Hematopoietic multipotent progenitor cell treated with erythropoietin and hydrocortisone succinate and interleukin-3 and kit ligand, for 4 days (in vitro differentiated cells): ENCODE measurements at regions not wholly inside any gene's neighbourhood (a gene's known extent, or its start where the extent isn't known, plus 50 kb on each side); places are given as distances from the start of the nearest gene placed in this dataset.
A peak's percentile ranks its signal among the peaks of the same experiment; 100 is the strongest.

Source experiments
- DNase-seq: peaks from one replicate; pipeline ENCODE4 v3.0.0-alpha.2; 2015

DNA sequence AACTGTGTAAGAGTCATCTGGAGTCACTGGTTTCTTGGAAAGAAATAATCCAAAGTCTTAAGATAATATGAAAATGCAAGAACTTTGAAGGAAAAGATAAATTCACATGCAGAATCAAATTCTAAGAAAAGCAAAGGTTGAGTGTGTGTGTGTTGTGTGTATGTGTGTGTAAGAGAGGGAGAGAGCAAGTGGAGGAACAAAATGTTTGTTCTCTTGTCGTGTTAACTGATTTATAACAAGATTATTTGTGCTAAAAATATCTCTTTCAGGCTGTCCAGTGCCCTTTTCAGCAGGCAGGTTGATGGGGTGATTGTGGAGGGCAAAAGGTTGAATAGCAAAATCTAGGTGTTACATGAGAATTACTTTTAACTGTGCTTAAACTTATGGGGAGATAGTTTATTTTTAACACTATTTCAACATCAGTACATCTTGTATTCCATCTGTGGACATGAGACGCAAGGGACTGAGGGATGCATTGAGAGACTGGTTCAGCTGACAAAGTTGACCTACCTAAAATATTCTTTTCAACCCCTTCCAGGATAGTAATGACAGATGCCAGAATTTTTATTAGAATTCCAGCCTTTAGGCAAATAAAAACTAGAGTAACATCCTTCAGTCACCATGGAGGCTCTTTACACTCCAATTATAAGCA is 342.4 kb upstream of the CD180 start:
- no peak for DNase-seq

DNA sequence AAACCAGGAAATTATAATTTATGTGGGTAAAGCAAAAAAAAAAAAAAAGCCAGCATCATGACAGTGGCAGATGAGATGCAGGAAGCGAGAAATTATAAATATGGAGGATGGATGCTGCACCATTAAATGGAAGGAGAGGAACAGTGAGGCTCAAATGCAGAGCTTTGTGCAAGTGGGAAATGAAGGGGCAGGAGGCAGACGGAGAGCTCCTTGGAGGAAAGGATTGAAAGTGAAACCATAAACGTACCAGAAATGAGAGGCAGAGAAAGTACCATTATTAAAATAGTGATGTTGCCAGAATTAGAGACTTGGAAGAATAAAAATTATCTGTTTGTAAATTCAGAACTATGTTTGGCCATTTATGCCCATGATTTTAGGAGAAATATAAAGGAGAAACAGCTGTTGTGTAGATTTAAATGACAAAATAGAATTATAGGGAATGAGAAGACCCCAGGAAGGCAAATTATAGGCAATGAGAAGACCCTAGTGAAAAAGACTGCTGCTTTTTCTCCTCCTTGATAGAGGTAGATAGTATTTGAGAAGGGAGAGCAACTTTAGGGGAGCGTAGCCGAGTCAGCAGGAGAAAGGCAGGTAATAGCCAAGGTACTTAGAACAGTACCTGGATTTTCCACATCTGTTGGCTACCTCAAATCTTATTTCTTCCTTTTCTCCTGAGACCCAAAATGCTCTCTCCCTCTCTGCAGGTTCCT is 341.0 kb upstream of the CD180 start:
- peak; percentile 15 for DNase-seq

DNA sequence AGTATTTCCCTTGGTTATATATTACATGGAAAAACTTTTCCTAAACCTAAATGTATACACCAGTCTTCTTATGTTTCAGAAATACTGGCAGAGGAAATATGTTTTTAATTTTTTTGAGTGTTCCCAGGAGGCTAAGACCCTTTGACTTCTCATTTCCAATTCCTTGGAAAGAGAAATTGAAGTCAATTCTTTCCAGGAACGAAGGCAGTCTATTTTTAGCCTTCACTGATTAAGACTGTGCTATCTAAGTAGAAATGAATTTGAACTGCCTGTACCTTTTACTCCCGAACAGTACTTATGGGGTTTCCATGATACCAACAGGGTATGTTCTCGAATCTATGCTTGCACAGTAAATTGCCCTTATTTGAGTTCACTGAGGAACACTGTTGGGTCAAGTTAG is 340.3 kb upstream of the CD180 start:
- DNase-seq = no peak

DNA sequence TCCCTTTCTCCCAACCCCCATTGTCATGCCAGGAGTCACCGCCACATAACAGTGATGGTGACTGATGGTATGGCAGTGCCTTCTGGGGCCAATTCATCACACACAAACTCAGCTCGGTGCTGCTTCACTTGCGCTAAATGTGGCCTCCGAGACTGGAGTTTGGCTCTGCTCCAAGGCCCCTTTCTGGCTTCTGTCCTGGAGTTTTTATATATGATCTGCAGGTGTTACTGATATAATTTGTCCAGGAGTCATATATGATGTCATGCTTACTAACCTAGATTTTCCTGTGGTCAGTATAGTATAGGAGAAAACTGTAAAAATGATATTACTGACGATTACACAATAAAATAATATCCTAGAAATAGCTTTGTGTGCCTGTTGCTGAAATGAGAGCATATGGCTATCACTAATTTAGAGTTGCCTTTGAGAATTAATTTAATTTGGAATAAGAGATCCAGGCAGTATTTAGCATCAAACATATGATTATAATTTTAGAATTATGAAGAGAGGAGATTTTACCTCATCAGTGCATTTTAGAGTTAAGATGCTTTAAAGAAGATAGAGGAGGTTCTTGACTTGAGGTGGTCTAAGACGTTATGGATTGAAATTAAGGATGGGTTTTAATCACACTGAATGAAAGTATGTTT is 334.1 kb upstream of the CD180 start:
- no peak for DNase-seq

DNA sequence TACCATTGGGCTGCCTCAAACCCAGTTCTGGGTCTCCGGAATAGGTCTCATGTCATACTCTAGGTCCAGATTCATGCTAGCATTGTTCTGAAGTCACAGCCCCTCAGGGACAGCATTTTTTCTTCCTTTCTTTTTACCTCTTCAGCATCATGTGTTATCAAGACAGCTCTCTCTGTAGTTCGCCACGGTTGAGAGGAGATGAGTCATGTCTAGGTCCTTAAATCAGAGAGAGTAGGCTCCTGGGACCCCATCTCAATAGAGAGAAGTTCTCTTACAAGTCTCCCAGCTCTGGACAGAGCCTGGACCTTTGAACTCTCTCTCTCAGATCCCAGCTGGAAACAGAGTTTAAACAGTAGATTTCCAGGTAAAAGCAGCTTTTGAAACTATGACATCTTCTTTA is 332.4 kb upstream of the CD180 start:
- no peak for DNase-seq

DNA sequence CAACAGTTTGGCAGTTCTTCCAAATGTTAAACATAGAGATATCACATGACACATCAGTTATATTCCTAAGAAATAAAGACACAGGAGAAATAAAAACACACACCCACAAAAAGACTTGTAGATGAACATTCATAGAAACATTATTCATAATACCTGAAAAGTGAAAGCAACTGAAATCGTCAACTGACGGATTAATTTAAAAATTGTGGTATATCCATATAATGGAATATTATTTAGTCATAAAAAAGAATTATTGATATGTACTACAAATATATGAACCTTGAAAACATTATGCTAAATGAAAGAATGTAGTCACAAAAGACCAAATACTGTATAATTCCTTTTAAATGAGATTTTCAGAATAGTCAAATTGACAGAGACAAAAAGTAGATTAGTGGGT is 330.2 kb upstream of the CD180 start:
- DNase-seq = no peak

DNA sequence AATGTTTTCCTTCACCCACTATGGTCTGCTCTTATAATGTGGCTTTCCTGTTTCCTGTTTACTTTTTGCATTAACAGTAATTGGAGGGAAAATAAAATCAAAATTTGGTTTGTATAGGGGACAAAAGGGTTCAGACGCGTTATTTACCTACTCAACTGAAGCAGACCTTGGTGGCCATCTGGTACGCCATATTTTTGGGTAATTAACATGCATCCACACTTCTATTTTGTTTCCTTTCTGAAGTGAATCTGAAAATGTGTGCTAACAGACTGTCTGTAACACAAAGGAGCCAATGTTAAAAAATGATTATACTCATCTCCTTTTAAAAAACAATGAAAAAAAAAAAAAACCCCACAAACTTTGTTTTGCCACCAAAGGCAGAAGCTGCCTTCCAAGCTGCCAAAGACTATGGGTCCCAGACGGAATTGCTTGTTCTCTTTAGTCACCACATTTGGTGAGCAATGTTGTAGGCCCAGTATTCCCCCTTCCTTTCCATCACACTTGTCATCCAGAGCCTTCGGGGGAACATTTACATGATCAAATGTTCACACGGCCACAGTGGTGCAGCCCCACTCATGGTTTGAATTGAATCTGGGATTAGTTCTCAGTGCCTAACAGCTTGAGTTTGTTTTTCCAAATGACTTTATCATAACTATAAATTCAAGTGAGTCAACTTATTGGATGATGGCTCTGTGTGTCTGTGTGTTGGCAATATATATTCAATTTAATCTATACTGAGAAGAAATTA is 323.7 kb upstream of the CD180 start:
- no peak for DNase-seq

DNA sequence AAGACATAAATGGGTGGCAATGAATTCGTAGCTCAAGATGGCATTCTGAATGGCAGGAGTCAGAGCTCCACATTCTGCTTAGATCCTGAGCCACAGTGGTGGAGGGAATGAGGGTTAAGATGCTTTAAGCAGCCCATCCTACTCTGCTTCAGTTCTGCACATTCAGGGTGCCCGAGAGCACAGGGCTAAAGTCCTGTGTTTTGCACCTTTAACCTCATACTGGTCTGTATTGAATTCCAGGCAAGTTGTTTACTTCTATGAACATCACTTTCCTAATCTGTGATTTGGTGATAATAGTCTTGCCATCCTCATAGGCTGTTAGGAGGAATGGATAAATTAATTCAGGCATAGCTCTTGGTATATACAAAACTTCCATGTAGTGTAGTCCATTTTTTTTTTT is 321.6 kb upstream of the CD180 start:
- DNase-seq = no peak

DNA sequence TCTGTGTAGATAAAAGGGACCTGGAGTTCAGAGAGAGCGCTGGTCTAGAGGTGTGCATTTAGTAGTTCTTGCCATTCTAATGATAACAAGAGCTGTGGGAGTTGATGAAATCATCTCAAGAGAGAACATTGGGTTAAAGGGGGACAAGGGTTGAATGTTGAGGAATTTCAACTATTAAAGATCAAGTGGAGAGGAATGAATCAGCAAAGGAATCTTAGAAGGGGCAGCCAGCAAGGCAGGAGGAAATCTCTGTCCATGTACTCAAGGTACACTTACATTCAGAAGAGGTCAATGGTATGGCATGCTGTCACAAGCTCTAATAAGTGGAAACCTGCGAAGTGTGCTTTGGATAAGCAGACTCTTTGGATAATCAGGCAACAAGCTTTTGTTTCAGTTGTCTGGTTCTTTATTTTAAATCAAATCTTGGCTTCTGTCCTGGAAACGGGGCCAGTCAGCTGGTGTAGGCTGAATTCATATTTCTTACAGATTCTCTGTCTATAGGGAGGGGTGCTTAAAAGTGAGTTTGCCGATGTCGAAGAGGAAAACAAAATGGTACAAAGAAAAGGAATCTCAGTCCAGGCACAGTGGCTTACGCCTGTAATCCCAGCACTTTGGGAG is 320.5 kb upstream of the CD180 start:
- no peak for DNase-seq

DNA sequence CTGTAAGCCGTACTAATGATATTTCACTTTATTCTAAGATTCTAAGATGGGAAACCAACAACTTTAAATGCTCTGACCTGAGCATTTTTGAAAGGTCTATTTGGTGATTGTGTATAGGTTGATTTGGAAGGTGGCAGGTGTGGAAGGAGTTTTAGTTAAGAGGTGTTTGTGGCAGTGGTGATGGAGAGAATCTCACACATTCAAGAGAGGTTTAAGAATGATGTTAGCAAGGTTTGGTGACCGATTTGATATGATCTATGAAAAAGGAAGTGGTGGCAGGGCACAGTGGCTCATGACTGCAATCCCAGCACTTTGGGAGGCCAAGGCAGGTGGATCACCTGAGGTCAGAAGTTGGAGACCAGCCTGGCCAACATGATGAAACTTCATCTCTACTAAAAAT is 319.2 kb upstream of the CD180 start:
- no peak for DNase-seq

DNA sequence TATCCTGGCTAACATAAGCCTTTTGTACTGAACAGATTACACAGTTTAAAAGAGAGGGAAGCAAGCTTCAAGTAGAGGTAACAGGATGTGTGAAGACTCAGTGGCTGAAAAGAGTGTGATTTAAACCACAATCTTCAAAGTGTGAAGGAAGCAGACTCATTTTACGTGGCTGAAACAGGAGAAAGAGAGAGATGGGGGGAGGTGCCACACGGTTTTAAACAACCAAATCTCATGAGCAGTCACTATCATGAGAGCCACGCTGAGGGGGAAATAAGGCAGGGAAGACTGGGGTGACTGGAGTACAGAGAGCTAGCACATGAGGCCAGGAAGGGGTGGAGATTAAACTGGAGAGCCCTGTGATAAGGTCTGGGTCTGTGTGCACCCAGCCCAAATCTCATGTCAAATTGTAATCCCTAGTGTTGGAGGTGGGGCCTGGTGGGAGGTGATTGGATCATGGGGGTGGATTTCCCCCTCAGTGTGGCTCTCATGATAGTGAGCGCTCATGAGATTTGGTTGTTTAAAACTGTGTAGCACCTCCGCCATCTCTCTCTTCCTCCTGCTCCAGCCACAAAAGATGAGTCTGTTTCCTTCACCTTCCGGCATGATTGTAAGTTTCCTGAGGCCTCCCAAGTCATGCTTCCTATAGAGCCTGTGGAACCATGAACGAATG is 318.6 kb upstream of the CD180 start:
- DNase-seq = peak; percentile 6

DNA sequence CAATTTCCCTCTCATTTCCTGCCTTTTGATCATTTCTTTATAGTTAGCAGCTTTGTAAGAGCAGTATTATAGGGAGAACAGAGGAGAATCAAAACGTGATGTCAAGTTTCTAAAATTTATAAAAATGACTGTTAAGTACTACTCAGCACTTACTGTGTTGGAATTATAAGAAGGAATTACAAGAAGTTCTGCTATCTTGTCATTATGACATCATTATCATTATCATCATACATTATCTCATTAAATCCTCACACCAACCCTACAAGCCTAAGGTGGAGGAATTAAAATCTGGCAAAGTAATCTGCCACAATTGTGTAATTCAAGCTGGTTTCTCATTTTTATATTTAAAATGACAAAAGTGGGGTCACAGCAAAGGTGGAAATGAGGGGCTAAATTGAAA is 316.2 kb upstream of the CD180 start:
- no peak for DNase-seq

DNA sequence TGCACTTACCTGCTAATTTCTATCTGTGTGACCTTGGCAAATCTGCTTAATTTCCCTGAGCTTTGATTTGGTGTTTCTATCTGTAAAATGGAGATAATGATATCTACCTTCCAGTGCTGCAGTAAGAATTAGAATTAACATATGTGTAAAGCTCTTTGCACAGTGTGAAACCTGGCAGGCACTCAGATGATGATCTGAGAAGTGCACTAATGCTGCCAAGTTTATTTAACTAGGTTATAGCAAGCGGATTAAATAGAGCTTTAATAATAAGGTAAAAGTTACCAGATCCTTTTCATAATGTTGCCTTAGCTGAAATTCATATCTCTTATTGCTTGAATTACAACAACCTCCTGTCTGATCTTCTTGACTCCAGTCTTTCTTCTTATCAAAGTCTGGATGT is 315.3 kb upstream of the CD180 start:
- no peak for DNase-seq

DNA sequence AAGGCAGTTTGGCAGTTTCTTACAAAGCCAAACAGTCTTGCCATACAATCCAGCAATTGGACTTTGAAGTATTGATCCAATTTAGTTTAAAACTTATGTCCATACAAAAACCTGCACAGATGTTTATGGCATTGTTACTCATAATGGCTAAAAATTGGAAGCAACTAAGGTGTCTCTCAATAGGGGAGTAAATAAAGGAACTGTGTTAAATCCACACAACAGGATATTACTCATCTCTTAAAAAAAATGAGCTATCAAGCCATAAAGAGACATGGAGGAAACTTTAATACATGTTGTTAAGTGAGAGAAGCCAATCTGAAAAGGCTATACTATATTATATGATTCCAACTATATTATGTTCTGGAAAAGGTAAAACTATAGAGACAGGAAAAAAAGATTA is 313.6 kb upstream of the CD180 start:
- no peak for DNase-seq

DNA sequence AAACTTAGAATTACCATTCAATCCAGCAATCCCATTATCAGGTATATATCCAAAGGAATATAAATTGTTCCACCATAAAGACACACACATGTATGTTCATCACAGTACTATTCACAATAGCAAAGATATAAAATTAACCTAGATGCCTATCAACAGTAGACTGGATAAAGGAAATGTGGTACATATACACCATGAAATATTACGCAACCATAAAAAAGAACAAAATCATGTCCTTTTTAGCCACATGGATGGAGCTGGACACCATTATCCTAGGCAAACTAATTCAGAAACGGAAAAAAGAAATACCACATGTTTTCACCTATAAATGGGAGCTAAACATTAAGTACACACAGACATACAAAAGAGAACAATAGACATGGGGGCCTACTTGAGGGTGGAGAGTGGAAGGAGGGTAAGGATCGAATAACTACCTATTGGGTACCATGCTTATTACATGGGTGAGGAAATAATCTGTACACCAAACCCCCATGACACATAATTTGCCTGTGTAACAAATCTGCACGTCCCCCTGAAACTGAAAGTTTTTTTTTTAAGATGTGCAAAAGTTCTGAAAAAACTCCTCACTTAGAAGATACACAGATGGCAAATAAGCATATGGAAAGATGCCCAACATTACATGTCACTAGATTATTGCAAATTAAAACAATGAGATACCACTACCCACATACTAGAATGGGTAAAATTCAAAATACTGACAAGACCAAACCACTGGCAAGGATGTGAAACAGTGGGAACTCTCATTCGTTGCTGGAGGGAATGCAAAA is 313.0 kb upstream of the CD180 start:
- DNase-seq = no peak

DNA sequence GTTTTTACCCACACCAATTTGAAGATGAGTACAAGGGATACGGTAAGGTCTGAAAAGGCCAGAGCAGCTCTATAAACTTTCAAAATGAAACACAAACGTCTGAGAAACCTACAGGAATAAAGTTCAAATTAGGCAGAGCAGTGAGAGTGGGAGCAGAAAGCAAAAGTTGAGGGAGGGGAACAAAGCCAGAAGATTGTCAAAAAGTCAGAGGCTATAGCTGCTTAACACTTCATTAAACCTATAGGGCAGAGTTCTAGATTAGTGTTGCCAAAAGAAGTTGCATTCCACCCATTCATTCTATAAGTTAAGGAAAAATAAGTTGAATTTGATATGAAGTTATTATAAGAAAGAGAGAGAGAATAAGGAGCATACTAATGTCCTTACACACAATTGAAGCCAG is 309.6 kb upstream of the CD180 start:
- DNase-seq = no peak

DNA sequence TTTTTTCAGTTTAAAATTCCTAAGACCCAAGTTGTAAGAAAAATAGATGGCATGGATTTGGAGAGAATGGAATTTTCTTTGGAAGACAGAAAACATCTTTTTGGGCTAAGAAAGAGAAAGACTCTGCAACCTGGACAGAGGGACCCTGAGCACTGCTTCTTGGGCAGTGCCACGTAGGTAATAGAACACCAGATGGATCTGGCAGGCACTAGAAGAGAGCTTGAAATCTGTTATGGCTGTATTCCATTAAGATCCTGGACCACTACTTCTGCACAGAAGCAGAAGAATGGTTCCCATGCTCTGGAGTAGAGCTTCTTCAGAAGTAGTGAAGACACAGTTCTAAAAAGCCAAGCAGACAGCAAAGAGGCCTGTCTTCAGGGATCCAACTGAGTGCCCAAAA is 306.4 kb upstream of the CD180 start:
- DNase-seq = no peak

DNA sequence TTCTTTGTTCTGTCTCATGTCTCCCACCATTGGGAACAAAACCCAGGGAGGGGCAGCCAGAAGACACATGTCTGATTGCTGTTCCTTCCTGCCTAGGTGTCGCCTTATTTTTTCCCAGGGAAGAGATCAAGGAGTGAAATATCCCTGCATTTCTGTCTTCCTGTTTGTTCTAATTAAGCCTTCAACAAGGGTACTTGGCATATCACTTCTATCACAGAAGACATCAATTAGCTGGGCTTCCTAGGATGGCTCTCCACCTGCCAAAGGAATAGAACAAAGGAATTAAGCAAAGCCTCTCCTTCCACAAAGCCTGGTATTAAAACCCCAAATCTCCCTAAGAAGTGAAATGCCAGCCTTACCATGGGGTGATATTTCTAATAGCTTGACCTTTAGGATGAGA is 299.5 kb upstream of the CD180 start:
- no peak for DNase-seq

DNA sequence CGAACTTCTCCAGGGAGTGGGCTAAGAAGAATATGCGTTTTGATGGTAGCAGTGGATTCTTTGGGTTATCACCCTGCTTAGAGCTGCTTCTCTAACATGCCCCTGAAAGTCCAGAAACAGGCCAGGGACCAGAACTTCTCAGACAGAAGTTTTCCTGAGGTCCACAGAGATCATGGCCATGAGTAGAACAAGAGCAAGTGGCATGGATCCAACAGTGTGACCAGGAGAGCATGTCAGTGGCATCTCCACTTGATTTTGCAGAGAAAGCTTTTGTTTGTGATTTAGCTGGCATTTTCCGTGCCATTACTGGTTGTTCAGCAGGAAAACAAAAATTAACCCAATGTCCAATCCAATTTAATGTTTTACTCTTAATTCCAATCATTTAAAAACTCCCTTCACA is 298.5 kb upstream of the CD180 start:
- no peak for DNase-seq

DNA sequence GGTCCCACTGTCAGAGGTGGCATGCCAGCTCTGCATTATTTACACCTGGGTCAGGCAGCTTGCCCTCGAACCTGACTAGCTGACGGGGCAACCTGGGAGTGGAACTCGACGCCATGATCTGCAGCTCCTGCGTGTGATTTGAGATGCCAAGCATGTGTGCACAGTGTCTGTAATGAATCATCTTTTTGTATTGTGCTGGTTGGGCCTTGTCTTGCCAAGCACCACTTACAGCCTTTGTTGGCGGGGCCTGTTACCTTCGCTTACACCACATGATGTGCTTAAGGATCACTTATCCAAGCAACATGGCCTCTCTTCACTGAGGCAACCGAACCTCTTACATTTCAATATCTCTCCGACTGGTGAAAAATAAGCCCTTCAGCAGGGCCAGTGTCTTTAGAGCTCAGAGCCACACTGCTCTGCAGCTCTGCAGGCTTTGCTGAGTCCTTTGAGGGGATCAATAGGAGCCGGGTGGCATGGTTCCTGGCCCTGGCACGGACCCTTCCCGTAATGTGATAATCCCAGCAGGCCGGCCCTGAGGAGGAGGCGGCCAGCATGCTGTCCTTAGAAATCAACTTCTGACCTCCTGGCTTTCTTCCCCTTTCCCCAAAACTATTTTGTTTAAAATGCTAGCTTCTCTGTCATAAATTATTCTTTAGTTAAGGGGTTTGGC is 297.7 kb upstream of the CD180 start:
- no peak for DNase-seq

DNA sequence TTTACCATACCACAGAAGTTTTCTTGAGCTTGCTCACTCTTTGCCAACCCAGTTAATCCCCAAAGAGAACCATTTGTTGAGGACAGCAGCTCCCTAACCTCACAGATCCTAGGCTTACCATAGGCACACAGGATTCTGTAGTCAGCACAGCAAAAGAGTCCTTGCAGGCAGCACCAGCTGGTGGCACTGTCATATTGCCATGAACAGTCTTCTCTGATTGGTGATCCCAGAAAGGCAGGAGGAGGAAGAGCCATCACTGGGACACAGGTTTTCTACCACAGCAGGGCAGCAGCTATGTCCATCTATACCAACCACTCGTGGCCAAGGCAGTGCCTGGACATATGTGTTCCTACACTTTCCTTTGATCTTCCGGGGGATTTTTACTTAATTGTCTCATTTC is 297.1 kb upstream of the CD180 start:
- DNase-seq = peak; percentile 15
